CD4-positive, CD25-positive, alpha-beta regulatory T cell (primary cell): ENCODE measurements at regions not wholly inside any gene's neighbourhood (a gene's known extent, or its start where the extent isn't known, plus 50 kb on each side); places are given as distances from the start of the nearest gene placed in this dataset.

Experiments used
- ATAC-seq, 2 donors: fragments of 150-1000 bp; cut with Tn5 transposase; one replicate each; pipeline ENCODE4 v1.10.0; 2021; ENCODE audit warnings: low read depth in 2 of 2, moderate number of reproducible peaks in 2 of 2, moderate library complexity in 1 of 2
- DNase-seq, 3 donors: peaks; one replicate each; pipeline versions ENCODE4 v3.0.0 to v3.0.0-alpha.2; 2012 to 2022; ENCODE audit warnings: mixed read lengths in 1 of 3
- H3K27ac ChIP-seq: one replicate; pipeline ENCODE4 v1.7.0; 2013; ENCODE audit warnings: mild to moderate bottlenecking, low read length; ENCODE audit not compliant: insufficient read depth, poor library complexity, severe bottlenecking
- H3K27me3 ChIP-seq: one replicate; pipeline ENCODE4 v1.7.0; 2013; ENCODE audit warnings: low read length; ENCODE audit not compliant: control insufficient read depth, insufficient read depth
- H3K36me3 ChIP-seq: one replicate; pipeline ENCODE4 v1.7.0; 2013; ENCODE audit warnings: mild to moderate bottlenecking, low read length, moderate library complexity; ENCODE audit not compliant: control insufficient read depth, insufficient read depth
- H3K4me1 ChIP-seq: 2 replicates; pipeline ENCODE4 v1.7.0; 2013; ENCODE audit warnings: mild to moderate bottlenecking, low read length; ENCODE audit not compliant: insufficient read depth, control insufficient read depth, poor library complexity, severe bottlenecking
- H3K4me3 ChIP-seq: one replicate; pipeline ENCODE4 v1.7.0; 2013; ENCODE audit warnings: low read depth, mild to moderate bottlenecking, low read length, moderate library complexity
- H3K9me3 ChIP-seq, 2 experiments: 1 replicate in 1 of 2; 2 replicates in 1 of 2; pipeline ENCODE4 v1.7.0; 2013; ENCODE audit warnings: low read length in 2 of 2, mild to moderate bottlenecking in 1 of 2, moderate library complexity in 1 of 2; ENCODE audit not compliant: control insufficient read depth in 2 of 2
- H3K27ac Mint-ChIP-seq, 3 donors: one replicate each; pipeline ENCODE4 v1.8.0; 2020 to 2022; ENCODE audit warnings: mild to moderate bottlenecking in 3 of 3, mixed read lengths in 3 of 3, moderate library complexity in 2 of 3
- H3K27me3 Mint-ChIP-seq: one replicate; pipeline ENCODE4 v1.8.0; 2022; ENCODE audit warnings: mild to moderate bottlenecking, mixed read lengths
- H3K36me3 Mint-ChIP-seq: one replicate; pipeline ENCODE4 v1.8.0; 2020; ENCODE audit warnings: mixed read lengths
- H3K4me1 Mint-ChIP-seq, 4 donors: one replicate each; pipeline ENCODE4 v1.8.0; 2020 to 2022; ENCODE audit warnings: mixed read lengths in 4 of 4, mild to moderate bottlenecking in 1 of 4
- H3K4me3 Mint-ChIP-seq, 4 donors: one replicate each; pipeline ENCODE4 v1.8.0; 2020 to 2022; ENCODE audit warnings: mild to moderate bottlenecking in 4 of 4, mixed read lengths in 4 of 4, moderate library complexity in 3 of 4
- H3K9me3 Mint-ChIP-seq, 7 donors: one replicate each; pipeline ENCODE4 v1.8.0; 2020 to 2022; ENCODE audit warnings: mixed read lengths in 7 of 7, mild to moderate bottlenecking in 3 of 7, moderate library complexity in 2 of 7

GRCh38 chr13:34161931-34162543 lies 344.1 kb downstream of the RFC3 start:
- no peaks in the 10 kb centered on the region for H3K4me1 ChIP-seq
- peaks cover 0 to 3% (median 1%) of the 10 kb centered on the region in 4 donors for H3K4me1 Mint-ChIP-seq
- peaks cover 0 to 5% (median 4%) of the 10 kb centered on the region in 7 donors for H3K9me3 Mint-ChIP-seq
- peaks cover 1% of the 10 kb centered on the region for H3K27me3 ChIP-seq
- ATAC-seq (no peak), DNase-seq (no peak)
- no peaks in the 10 kb centered on the region for H3K36me3 ChIP-seq
- H3K27ac ChIP-seq: no peak overlapping the region
- no peak overlapping the region for H3K27ac Mint-ChIP-seq
- no peaks in the 10 kb centered on the region for H3K9me3 ChIP-seq
- no peak overlapping the region for H3K4me3 ChIP-seq
- H3K36me3 Mint-ChIP-seq: no peaks in the 10 kb centered on the region
- H3K4me3 Mint-ChIP-seq: no peak overlapping the region
- H3K27me3 Mint-ChIP-seq: no peaks in the 10 kb centered on the region

GRCh38 chr13:34162544-34162933 lies 344.6 kb downstream of the RFC3 start:
- H3K4me1 ChIP-seq: no peaks in the 10 kb centered on the region
- H3K4me3 ChIP-seq: no peak overlapping the region
- Mint-ChIP-seq H3K4me3 (no peak overlapping the region), H3K9me3 (peaks cover 0 to 5% (median 4%) of the 10 kb centered on the region in 7 donors), H3K27me3 (no peaks in the 10 kb centered on the region), H3K36me3 (no peaks in the 10 kb centered on the region), H3K27ac (no peak overlapping the region), H3K4me1 (no peaks in the 10 kb centered on the region)
- H3K36me3 ChIP-seq: no peaks in the 10 kb centered on the region
- H3K9me3 ChIP-seq: no peaks in the 10 kb centered on the region
- no peak for DNase-seq
- peaks cover 1% of the 10 kb centered on the region for H3K27me3 ChIP-seq
- no peak overlapping the region for H3K27ac ChIP-seq
- ATAC-seq: no peak

DNA sequence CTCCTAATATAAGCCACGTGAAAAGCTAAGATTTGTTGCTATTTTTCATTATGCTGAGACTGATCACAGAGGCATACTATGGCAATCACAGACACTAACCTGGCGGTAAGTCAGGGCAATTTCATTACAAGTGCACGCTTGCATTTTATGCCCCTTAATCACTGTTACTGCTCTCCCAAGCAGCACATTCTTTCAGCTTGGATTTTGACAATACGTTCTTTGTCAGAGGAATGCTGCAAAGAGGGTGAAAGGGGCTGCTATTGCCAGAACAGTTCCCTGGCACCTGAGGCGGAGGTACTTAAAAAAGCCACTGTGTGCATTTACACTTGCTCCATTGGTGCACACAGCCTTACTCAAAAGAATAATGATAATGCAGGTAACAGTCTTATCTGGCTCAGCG lies 346.6 kb downstream of the RFC3 start:
- Histone ChIP-seq H3K4me3 (no peak overlapping the region), H3K27me3 (peaks cover 1% of the 10 kb centered on the region), H3K4me1 (no peaks in the 10 kb centered on the region), H3K27ac (no peak overlapping the region), H3K36me3 (no peaks in the 10 kb centered on the region), H3K9me3 (no peaks in the 10 kb centered on the region)
- no peak for ATAC-seq
- Mint-ChIP-seq H3K4me1 (no peaks in the 10 kb centered on the region), H3K4me3 (no peak overlapping the region), H3K9me3 (peaks cover 0 to 5% (median 1%) of the 10 kb centered on the region in 7 donors), H3K27me3 (no peaks in the 10 kb centered on the region), H3K36me3 (no peaks in the 10 kb centered on the region), H3K27ac (no peak overlapping the region)
- no peak for DNase-seq

- no peak for ATAC-seq
- no peak for DNase-seq
- Mint-ChIP-seq H3K9me3 (peaks cover 0 to 5% (median 1%) of the 10 kb centered on the region in 7 donors), H3K27ac (no peak overlapping the region), H3K36me3 (no peaks in the 10 kb centered on the region), H3K4me3 (no peak overlapping the region), H3K4me1 (no peaks in the 10 kb centered on the region), H3K27me3 (no peaks in the 10 kb centered on the region)
- Histone ChIP-seq H3K27me3 (peaks cover 1% of the 10 kb centered on the region), H3K4me3 (no peak overlapping the region), H3K4me1 (no peaks in the 10 kb centered on the region), H3K27ac (no peak overlapping the region), H3K9me3 (no peaks in the 10 kb centered on the region), H3K36me3 (no peaks in the 10 kb centered on the region)
Observed at GRCh38 chr13:34165158-34165557, 347.2 kb downstream of the RFC3 start.

DNA sequence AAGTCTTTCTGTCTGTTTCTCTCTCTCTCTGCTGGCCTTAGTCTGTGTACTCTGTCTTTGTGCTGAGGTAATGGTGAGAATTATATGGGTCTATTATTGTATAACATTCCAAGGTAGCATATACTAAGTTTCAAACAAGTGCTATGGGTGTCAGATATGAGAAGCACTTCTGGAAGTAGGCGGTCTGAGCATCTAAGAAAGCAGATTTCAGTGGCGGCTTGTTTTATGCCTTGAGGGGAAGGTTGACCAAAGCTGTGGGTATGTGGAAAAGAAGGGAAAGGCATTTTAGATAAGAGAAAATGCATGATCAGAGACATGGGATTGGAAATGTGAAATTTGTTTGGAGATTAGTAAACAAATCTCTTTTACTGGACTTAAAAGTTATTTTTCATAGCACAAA lies 348.5 kb downstream of the RFC3 start:
- Mint-ChIP-seq H3K4me1 (no peaks in the 10 kb centered on the region), H3K4me3 (no peak overlapping the region), H3K27ac (no peak overlapping the region), H3K36me3 (no peaks in the 10 kb centered on the region), H3K27me3 (no peaks in the 10 kb centered on the region), H3K9me3 (peaks cover 0 to 5% (median 0%) of the 10 kb centered on the region in 7 donors)
- Histone ChIP-seq H3K27ac (no peak overlapping the region), H3K9me3 (no peaks in the 10 kb centered on the region), H3K4me3 (no peak overlapping the region), H3K36me3 (no peaks in the 10 kb centered on the region), H3K4me1 (no peaks in the 10 kb centered on the region), H3K27me3 (peaks cover 1% of the 10 kb centered on the region)
- no peak for DNase-seq
- no peak for ATAC-seq

GRCh38 chr13:34167347-34167746 lies 349.4 kb downstream of the RFC3 start:
- H3K27me3 Mint-ChIP-seq: no peaks in the 10 kb centered on the region
- H3K4me3 Mint-ChIP-seq: no peak overlapping the region
- H3K36me3 ChIP-seq: no peaks in the 10 kb centered on the region
- no peak overlapping the region for H3K27ac Mint-ChIP-seq
- no peaks in the 10 kb centered on the region for H3K36me3 Mint-ChIP-seq
- H3K4me1 ChIP-seq: no peaks in the 10 kb centered on the region
- H3K27ac ChIP-seq: no peak overlapping the region
- no peak overlapping the region for H3K4me3 ChIP-seq
- H3K9me3 Mint-ChIP-seq: peaks cover 0 to 7% (median 1%) of the 10 kb centered on the region in 7 donors
- DNase-seq (no peak), ATAC-seq (no peak)
- H3K4me1 Mint-ChIP-seq: no peaks in the 10 kb centered on the region
- no peaks in the 10 kb centered on the region for H3K27me3 ChIP-seq
- no peaks in the 10 kb centered on the region for H3K9me3 ChIP-seq

DNA sequence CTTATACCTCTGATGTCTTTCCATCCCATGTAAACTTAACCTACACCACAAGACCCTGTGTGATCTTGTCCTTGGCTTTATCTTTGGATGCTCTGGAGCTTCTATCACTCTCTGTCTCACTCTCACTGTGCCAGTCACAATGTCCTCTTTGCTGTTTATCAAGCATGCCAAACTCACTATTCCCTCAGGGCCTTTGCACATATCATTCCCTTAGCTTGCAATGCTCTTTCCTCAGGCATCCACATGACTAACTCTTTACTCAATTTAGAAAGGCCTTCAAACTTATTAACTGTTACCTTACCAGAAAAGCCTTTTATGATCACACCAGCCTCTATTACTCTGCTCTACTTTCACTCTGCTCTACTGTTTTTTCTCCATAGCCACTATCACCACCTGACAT lies 354.1 kb downstream of the RFC3 start:
- Histone ChIP-seq H3K27ac (no peak overlapping the region), H3K27me3 (no peaks in the 10 kb centered on the region), H3K9me3 (no peaks in the 10 kb centered on the region), H3K36me3 (no peaks in the 10 kb centered on the region), H3K4me3 (no peak overlapping the region), H3K4me1 (no peaks in the 10 kb centered on the region)
- DNase-seq (no peak), ATAC-seq (no peak)
- Mint-ChIP-seq H3K4me3 (no peak overlapping the region), H3K36me3 (no peaks in the 10 kb centered on the region), H3K27ac (no peak overlapping the region), H3K4me1 (no peaks in the 10 kb centered on the region), H3K9me3 (peaks cover 0 to 7% (median 0%) of the 10 kb centered on the region in 7 donors), H3K27me3 (peaks cover 3% of the 10 kb centered on the region)

GRCh38 chr13:34174671-34175145 lies 356.8 kb downstream of the RFC3 start:
- no peaks in the 10 kb centered on the region for H3K4me1 ChIP-seq
- no peaks in the 10 kb centered on the region for H3K36me3 ChIP-seq
- DNase-seq (no peak), ATAC-seq (no peak)
- Mint-ChIP-seq H3K36me3 (no peaks in the 10 kb centered on the region), H3K27me3 (peaks cover 5% of the 10 kb centered on the region), H3K4me1 (no peaks in the 10 kb centered on the region), H3K27ac (no peak overlapping the region), H3K4me3 (no peak overlapping the region), H3K9me3 (peaks cover 0 to 7% (median 0%) of the 10 kb centered on the region in 7 donors)
- no peak overlapping the region for H3K27ac ChIP-seq
- H3K9me3 ChIP-seq: no peaks in the 10 kb centered on the region
- no peaks in the 10 kb centered on the region for H3K27me3 ChIP-seq
- no peak overlapping the region for H3K4me3 ChIP-seq
